Stimulated activated CD8-positive, alpha-beta memory T cell treated with anti-CD3 and anti-CD28 coated beads, Interleukin-7, amount 100 ng/mL, for 24 hours (primary cell): ENCODE measurements at regions not wholly inside any gene's neighbourhood (a gene's known extent, or its start where the extent isn't known, plus 50 kb on each side); places are given as distances from the start of the nearest gene placed in this dataset.
"Not testable (repeated sequence)": the region's sequence is repeated elsewhere in the genome, so short reads cannot be mapped to it uniquely, and the experiment has no call there.

Source experiments
- DNase-seq: peaks from one replicate; pipeline ENCODE4 v3.0.0-alpha.2; 2020; ENCODE audit warnings: low read depth

GRCh38 chr21:35568643-35569042 is 491.7 kb downstream of the SETD4 start:
- no peak for DNase-seq

GRCh38 chr21:35566874-35567273 is 493.5 kb downstream of the SETD4 start:
- DNase-seq, result no peak

- no peak for DNase-seq
These were observed 495.1 kb downstream of the SETD4 start for GRCh38 chr21:35565204-35565611.

DNA sequence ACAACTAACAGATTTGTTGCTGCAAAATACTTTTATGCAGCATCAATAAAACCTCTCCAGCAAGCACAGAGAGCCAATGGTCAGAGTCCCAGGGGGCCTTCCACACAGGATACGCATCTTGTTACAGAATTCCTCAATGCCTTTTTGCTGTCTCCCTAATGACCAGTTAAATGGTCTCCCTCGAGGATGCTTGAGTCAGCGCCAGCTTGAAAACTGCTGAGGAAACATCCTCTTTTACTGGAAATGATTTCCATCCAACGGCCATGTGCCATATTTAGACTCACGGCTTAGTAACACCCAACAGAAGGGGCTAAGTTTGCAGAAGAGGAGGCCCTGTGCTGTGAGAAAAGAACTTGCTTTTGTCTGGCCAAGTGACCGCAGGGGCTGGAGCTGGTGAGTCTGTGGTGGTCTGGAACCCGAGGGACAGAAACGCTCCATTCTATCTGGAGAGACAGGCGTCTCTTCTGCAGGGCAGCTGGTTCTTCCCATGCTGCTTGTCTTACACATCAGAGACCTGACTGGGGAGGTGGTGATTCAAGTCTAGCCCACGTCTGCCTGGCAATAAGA is 496.4 kb downstream of the SETD4 start:
- DNase-seq, result no peak

- no peak for DNase-seq
These were observed 497.4 kb downstream of the SETD4 start for GRCh38 chr21:35562876-35563275.

GRCh38 chr21:35561116-35561515 is 499.2 kb downstream of the SETD4 start:
- no peak for DNase-seq

GRCh38 chr21:35559829-35560225 is 500.5 kb downstream of the SETD4 start:
- DNase-seq, result no peak

DNA sequence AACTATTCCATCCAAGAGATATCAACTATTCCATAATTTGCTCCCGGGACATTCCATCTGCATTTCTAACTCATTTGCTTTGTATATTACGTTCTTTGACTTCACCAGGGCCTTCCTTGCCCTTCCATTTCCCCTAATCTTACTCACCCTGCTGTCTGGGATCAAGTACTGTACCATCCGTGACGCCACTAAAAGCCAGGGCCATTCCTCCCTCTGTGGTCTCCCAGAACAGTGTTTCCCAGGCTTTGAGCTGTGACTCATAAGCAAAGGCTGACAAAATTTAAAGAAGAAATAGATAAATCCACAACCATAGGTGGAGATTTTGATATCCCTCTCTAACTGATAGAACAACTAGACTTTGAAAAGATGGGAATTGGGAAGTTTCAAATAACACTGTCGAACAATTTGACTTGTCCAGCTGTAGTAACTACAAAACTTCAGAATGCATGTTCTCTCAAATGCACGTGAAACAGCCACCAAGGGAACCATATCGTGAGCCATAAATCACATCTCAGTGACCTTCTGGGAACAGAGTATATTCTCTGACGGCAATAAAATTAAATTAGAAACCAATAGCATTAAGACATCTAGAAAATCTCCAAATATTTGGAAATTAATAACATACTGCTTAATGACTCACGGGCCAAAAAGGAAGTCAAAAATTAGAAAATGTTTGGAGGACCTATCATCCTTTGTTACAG is 501.0 kb downstream of the SETD4 start:
- no peak for DNase-seq

- DNase-seq, result no peak
These were observed 503.8 kb downstream of the SETD4 start for GRCh38 chr21:35556536-35556935.

DNA sequence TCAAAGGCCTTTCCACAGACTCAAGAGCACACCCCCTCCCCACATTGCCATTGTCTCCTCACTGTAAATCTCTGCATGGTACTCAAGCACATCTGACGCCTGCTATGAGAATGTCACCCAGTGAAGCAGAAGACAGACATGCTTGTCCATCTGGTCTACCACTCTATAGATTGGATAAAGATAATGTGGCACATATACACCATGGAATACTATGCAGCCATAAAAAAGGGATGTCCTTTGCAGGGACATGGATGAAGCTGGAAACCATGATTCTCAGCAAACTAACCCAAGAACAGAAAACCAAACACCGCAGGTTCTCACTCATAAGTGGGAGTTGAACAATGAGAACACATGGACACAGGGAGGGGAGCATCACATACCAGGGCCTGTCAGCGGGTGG is 503.4 kb upstream of the RUNX1 start:
- not testable (repeated sequence) for DNase-seq

DNA sequence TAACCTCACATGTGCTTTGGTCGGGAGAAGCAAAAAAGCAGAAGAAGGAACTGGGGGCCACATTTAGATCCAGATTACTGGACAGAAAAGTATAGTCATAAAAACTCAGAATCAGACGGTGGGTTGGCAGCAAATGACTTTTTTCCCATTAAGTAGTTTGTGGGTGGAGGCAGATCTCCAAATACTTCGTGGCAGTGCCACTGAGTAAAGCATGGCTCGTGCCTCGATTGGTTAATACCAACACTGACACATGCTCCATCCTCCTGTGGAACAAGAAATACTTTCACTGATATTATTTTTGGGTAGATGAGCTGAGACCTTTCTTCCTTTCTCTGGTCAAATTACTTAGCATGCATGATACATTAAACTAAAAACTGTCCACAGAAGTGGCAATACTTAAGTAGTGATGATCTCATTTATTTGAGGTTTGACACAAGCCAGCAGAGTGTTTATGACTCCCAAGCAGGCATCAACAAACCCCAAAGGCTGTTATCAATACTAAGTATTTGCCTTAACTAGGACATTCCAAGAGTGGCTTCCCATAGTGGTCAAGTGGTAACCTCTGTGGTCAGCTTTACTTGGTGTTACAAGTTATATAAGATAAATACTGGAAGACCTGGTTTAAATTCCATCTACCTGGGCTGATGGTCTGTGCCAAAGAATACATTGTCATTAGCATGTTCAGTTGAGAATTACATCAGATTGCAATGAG is 500.0 kb upstream of the RUNX1 start:
- no peak for DNase-seq

- DNase-seq, result no peak
These were observed 499.1 kb upstream of the RUNX1 start for GRCh38 chr21:35547946-35548774.

- DNase-seq, result no peak
These were observed 494.6 kb upstream of the RUNX1 start for GRCh38 chr21:35543746-35544145.

DNA sequence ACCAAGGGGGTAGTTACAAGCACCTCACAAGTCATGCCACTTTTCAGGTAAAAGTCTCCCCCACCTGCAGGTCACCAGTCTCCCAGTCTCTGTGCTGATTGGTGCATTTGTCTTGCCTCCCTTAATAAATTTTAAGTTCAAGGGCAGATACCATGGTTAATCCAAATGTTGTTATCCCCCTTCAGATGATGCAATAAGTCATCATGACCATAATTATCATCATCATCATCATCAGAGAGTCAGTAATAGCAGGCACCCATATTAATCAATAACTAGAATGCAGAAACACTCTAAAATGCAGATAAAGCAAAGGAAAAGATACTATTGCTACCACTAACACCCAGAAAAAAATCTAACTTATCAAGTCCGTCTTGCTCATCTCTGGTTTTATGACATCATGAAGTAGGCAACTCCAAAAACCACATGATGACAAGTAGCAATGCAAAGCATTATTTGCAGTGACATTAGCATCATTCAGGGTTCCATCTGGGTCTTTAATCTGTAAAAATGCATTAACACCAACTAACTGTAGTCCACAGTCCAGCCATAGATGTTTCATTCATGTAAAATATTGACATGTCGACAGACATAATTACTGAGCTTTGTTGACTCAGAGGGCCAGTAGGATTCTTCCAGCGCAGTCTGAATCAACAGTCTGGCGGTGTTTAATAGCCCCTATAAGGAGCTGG is 492.0 kb upstream of the RUNX1 start:
- DNase-seq, result no peak

GRCh38 chr21:35538386-35538785 is 489.3 kb upstream of the RUNX1 start:
- DNase-seq, result no peak

DNA sequence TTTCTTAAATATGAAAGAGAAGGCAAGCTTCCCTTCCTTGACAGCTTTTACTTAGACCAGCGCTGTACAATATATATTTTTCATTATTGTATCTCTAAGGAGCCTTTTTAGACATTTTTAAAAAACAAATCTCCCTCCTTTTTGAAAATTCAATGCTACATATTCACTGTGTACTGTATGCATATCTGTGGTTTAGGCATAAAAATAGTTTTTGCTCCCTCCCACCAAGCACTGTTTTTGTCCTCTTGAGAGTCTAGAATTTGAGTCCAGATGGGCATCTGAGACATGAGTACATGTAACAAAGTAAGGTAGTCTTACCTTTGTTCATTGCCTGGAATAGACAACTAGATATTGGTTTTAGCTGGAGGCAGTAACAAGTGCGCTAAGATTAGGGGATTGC is 488.5 kb upstream of the RUNX1 start:
- DNase-seq, result no peak

GRCh38 chr21:35533893-35534292 is 484.8 kb upstream of the RUNX1 start:
- DNase-seq, result no peak

DNA sequence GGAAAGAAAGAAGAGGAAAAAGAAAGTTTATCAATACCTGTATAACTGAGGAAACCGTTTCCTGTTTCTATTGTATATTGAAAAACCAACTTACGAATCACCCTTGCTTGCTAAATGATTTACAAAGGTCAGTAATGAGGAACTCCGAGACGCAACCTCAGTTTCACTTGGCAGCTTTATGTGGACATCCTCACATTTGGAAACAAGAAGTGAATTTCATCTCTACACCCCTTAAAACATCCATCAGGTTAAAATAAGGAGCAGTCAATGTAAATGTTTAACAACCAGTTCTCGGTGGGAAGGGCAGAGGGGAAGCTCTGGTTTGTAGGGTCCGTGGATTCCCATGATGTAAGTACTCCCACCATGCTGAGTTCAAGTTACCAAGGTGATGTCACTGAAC is 481.7 kb upstream of the RUNX1 start:
- DNase-seq, result no peak

DNA sequence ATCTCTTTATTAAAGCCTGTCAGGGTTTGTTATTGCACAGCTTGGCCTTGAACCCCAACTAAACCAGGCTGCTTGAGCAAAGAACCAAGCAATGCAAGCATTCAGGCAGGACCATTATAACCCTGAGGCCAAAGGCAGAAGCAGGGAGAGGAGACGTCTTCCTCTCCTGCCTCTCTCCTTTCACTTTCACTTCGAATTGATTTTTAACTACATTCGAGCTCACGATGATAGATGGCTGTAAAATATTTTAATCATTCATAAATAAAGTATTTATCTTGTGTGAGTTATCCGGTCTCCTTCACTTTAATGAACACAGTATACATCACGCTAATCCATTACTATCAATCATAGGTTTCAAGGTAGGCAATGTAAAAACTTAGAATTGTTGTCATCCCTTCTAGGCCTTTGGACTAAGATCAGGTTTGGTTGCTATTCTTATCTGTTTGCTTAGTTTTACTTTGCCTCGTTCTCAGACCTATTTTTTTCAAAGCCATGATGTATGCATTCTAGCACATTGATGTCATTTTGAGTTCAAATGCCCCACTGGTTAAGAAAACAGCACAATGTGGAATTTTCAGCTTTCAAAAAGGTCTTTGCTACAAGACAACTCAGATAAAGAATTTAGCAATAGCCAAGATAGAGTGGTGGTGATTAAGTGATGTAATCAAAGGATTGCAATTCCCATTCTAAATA is 480.2 kb upstream of the RUNX1 start:
- no peak for DNase-seq

- peak; percentile 7 for DNase-seq
These were observed 479.3 kb upstream of the RUNX1 start for GRCh38 chr21:35528116-35529042.
